ENCODE measurements at regions not wholly inside any gene's neighbourhood (a gene's known extent, or its start where the extent isn't known, plus 50 kb on each side); places are given as distances from the start of the nearest gene placed in this dataset.
"Not testable (repeated sequence)": the region's sequence is repeated elsewhere in the genome, so short reads cannot be mapped to it uniquely, and the experiment has no call there.

DNA sequence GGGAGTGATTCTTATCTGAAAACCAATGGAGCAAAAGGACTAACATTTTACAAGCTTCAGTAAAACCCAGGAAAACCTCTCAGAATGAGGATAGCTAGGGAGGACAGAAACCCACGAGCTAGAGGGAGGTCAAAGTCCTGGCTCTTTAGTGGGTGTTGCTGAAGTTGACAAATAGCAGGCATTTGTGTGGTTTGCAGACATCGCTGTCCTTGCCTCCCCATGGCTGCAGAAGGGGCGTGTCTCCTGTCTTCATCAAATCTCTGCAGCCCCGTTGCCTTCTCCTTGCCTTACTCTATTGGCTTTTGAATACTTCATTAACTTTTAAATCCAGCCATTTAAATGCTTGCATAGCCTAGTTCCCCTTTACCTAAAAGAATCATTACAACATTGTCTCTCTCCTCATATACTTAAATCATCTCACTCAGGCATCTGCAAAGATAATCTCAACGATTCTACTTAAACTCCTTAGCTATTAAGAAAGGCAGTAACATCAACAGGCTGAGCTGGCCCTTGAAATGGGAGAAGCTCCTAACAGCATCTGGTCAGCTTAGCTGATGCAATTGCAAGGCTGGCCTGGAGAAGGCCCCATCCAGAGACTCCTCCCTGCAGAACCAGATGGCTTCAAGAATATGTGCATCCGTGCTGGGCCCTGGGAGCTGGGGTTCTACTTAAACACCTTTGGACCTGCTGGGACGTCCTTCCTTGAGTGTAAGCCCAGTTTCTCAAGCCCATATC is 152.8 kb upstream of the TAS2R1 start:
- DNase-seq: no peak

- DNase-seq: no peak
These were observed 151.7 kb upstream of the TAS2R1 start for GRCh38 chr5:9781890-9782289.

- no peak for DNase-seq
These were observed 151.1 kb upstream of the TAS2R1 start for GRCh38 chr5:9781275-9781674.

DNA sequence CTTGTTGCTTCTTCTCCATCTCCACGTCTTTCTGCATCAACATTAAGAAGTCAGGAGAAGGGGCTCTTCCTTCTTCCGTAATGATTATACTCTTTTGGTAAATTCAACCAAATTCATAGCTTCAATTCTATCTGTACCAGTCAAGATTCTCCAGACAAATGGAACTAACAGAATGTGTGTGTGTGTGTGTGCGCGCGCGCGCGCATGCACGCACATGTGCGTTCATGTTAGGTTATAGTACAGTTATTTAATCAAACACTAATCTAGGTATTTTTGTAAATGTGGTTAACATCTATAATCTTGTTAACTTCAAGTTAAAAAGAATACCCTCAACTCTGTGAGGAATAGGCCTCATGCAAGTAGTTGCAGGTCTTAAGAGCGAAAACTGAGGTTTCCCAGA is 150.3 kb upstream of the TAS2R1 start:
- DNase-seq: no peak

DNA sequence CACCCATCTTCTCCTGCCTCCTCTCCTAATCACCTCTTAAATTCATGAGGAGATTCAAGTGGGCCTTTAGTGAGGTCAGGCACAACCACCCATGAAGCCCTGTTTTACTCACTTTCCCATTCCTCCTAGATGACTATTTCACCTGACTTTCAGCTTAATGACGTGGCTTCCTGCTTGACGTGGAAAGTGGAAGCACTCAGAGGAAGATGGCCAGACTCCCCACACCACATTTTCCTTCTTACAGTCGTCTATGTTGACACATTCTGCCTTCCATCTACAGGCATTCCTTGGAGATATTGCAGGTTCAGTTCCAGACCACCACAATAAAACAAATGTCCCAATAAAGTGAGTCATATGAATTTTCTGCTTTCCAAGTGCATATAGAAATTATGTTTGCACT is 146.4 kb upstream of the TAS2R1 start:
- DNase-seq: no peak

- no peak for DNase-seq
These were observed 145.2 kb upstream of the TAS2R1 start for GRCh38 chr5:9775339-9775738.

DNA sequence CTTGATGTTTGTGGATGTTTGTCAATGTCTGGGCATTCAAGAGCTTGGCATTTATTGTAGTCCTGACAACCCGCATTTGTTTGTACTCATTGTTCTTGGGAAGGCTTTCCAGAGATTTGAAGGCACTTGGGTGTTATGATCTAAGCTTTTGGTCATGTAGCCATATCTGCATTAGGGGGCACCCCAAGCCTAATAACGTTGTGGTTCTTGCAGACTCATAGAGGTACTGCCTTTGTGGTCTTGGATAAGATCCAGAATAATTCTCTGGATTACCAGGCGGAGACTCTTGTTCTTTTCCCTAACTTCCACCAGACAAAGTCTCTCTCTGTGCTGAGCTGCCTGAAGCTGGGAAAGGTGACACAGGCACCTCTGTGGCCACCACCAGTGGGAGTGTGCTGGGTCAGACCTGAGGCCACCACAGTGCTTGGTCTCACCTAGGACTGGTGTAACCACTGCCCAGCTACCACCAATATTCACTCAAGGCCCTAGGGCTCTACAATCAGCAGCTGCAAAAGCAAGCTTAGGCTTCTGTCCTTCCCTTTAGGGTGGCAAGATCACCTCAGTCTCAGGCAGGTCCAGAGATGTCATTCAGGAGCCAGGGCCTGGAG is 144.4 kb upstream of the TAS2R1 start:
- DNase-seq: no peak

DNA sequence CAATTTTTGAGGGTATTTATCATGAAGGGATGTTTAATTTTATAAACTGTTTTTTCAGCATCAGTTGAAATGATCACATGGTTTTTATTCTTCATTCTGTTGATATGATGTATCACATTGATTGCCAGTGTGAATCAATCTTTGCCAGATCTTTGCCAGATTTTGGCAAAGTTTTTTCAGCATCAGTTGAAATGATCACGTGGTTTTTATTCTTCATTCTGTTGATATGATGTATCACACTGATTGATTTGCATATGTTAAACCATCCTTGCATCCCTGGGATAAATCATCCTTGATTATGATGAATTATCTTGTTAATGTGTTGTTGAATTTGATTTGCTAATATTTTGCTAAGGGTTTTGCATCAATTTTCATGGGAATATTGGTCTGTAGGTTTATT is 140.9 kb upstream of the TAS2R1 start:
- no peak for DNase-seq

DNA sequence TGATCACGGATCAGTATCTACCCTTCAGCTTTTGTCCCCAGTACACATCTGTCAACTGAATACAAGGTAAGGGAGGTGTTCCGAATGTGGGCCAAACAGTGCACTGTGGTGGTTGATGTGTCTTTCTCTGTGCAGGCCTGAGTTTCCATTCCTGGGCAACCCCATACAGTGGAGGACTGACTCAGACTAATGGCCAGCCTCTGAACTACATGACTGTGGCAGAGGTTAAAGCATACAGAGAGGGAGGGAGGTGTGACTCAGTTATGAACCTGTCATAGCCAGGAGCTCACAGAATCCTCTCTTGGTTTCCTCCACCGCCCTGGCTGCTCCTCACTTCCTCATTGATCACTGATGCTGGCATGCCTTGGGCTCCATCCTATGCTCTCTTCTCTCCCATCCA is 136.4 kb upstream of the TAS2R1 start:
- no peak for DNase-seq

GRCh38 chr5:9765419-9766140 is 135.4 kb upstream of the TAS2R1 start:
- no peak for DNase-seq

- DNase-seq: no peak
These were observed 131.6 kb upstream of the TAS2R1 start for GRCh38 chr5:9761706-9762105.

DNA sequence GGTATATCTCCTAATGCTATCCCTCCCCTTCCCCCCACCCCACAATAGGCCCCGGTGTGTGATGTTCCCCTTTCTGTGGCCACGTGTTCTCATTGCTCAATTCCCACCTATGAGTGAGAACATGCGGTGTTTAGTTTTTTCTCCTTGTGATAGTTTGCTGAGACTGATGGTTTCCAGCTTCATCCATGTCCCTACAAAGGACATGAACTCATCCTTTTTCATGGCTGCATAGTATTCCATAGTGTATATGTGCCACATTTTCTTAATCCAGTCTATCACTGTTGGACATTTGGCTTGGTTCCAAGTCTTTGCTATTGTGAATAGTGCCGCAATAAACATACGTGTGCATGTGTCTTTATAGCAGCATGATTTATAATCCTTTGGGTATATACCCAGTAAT is 122.5 kb upstream of the TAS2R1 start:
- not testable (repeated sequence) for DNase-seq

DNA sequence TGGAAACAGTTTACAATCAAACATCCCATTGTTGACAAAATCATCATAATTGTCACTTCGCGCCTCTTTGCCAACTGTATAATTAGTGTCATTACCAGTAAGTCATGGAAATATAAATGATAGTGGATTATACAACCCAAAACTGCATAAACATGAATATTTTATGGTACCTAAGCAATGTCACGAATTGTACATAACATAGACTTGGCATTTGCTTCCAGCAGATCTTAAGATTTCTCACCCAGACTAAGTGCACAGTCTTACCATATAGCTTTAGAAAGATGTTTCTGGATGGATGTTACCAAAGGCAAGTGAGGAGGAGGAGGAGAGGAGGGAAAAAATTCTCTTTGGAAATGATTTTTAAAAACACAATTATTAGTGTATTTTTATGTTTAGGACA is 113.4 kb upstream of the TAS2R1 start:
- DNase-seq: no peak

DNA sequence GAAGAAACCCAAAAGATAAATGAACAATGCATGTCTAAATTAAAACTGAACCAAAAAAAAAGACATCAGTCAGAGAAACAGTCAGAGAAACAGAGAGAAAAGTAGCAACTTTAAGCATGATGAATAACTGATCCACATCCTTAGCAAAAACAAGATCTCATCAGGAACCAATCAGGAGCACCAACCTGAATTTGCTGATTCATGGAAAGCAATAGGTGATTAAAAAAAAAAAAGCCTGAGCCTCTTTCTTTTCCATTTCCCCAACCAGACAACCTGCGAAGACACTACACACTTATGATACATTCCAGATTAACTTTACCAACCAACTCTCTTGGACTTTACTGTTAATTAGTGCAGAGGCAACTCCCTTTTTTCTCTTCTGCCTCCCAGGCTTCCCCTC is 112.7 kb upstream of the TAS2R1 start:
- no peak for DNase-seq

DNA sequence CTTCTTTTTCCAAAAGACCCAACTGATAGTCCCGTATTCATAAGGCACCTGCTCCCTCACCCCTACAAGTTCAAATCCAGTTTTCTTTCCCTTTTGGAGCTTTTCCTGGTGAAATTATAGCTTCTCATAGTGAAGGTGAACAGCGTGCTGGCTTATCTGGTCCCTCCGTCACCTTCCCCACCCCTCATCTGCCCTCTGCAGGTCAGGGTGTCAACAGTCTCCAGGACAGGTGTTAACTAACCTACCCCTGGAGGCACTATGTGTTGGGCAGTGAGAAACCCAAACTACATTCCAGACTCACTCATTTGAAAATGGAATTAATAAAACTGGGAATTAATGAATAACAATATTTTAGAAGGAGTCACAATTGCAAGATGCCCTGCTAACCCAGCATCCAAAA is 109.0 kb upstream of the TAS2R1 start:
- no peak for DNase-seq

GRCh38 chr5:9737265-9737664 is 107.1 kb upstream of the TAS2R1 start:
- no peak for DNase-seq

DNA sequence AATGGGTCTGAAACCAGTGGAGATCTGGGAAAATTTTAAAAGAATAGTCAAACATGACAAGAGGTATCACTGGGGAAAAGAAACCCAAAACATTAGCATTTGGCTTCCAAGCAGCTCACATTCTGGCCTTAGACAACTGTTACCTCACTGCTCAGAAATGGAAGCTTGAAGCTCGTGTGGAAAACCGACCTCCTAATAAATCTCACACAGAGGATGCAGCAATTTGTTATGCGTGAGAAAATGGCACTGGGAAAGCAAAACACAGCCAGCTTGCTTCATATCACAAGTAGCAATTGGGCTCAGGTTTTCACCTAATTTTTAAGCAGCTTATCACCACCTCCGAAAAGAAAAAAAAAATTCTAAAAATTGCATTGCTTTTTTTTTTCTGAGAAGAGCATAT is 103.3 kb upstream of the TAS2R1 start:
- DNase-seq: no peak

DNA sequence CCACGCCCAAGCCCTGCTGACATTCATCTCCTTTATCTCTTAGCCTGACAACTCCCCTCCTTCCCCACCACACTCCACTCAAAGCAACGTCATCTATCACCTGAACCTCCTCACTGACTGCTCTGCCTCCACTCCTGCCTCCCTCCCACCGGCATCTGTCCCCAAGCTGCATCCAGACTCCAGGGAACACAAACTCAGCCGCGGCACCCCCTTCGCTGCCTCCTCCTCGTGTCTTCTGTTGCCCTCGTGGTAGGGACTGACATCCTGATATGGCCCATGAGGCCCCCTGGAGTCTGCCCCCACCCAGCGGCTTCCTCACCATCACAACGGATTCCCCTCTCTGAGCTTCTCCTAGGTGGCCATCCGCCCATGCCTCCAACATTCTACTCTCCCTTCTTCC is 101.0 kb upstream of the TAS2R1 start:
- no peak for DNase-seq

GRCh38 chr5:9728261-9728660 is 98.1 kb upstream of the TAS2R1 start:
- no peak for DNase-seq

GRCh38 chr5:9726931-9727330 is 96.8 kb upstream of the TAS2R1 start:
- no peak for DNase-seq

GRCh38 chr5:9725265-9725664 is 95.1 kb upstream of the TAS2R1 start:
- DNase-seq: not testable (repeated sequence)

GRCh38 chr5:9724707-9725106 is 94.6 kb upstream of the TAS2R1 start:
- DNase-seq: no peak

- DNase-seq: no peak
These were observed 92.5 kb upstream of the TAS2R1 start for GRCh38 chr5:9722601-9723180.

DNA sequence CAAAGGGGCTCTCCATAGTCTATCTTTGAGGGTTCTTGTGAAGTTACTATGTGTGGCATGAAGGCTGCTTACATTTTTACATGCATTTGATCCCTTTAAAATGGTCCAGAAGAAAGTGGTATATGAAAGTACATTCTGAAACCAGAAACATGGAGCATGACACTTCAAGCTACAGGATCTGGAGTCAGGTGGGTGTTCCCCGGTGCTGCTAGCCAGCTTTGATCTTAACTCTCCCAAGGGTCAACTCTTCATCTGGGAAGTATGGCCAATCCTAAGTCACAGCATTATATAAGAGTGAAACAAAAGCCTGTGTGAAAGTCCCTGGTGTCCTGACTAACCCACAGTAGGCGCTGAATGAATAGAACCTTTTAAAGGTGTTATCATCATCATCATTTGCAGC is 91.0 kb upstream of the TAS2R1 start:
- no peak for DNase-seq
